ENCODE measurements at regions not wholly inside any gene's neighbourhood (a gene's known extent, or its start where the extent isn't known, plus 50 kb on each side); places are given as distances from the start of the nearest gene placed in this dataset.

GRCh38 chr2:37439131-37439642 is 94.8 kb downstream of the QPCT start:
- no peak for TF ChIP-seq EZH2phosphoT487 (IDR thresholded peaks at IDR 0.05; ENCODE audit: borderline replicate concordance, low read length)
- TF ChIP-seq EZH2 (IDR thresholded peaks at IDR 0.05; ENCODE audit: low read length, unreplicated experiment) = no peak
- TF ChIP-seq CTCF (conservative IDR thresholded peaks at IDR 0.05; ENCODE audit: low read depth, low read length) = no peak
- H2AFZ ChIP-seq (ENCODE audit: low read length) = no peak overlapping the region
- no peak overlapping the region for H3K9ac ChIP-seq (ENCODE audit: low read length)
- CTCF ChIA-PET = no interaction called here
- no peak overlapping the region for H3K4me3 ChIP-seq (ENCODE audit: low read length)
- H3K79me2 ChIP-seq (ENCODE audit: low read length) = no peaks in the 10 kb centered on the region
- H3K9me2 ChIP-seq (replicated peaks; ENCODE audit: low read length) = no peaks in the 10 kb centered on the region
- DNase-seq (no peak), ATAC-seq (no peak)
- no peaks in the 10 kb centered on the region for H3K9me3 ChIP-seq (ENCODE audit: low read length)
- BruUV-seq (replicated peaks) = no TSS peak
- H4K20me1 ChIP-seq (ENCODE audit: low read length) = no peaks in the 10 kb centered on the region
- H3K36me3 ChIP-seq (ENCODE audit: low read depth, low read length) = no peaks in the 10 kb centered on the region
- H3K27ac ChIP-seq (ENCODE audit: low read length) = no peak overlapping the region
- H3F3A ChIP-seq (ENCODE audit: low read length, unreplicated experiment) = no peaks in the 10 kb centered on the region
- no peak overlapping the region for H3K4me2 ChIP-seq (ENCODE audit: low read length)
- no peaks in the 10 kb centered on the region for H3K27me3 ChIP-seq (ENCODE audit: low read length)
- H3K4me1 ChIP-seq (ENCODE audit: insufficient read depth, low read length) = no peaks in the 10 kb centered on the region
- intact Hi-C loops (cut with micrococcal nuclease) = no loop called here
- POLR2A ChIA-PET (ENCODE audit: unreplicated experiment) = no interaction called here

GRCh38 chr2:37441055-37441454 is 96.6 kb downstream of the QPCT start:
- H3K9me3 ChIP-seq (ENCODE audit: low read length) = no peaks in the 10 kb centered on the region
- H3K27ac ChIP-seq (ENCODE audit: low read length) = no peak overlapping the region
- H3F3A ChIP-seq (ENCODE audit: low read length, unreplicated experiment) = no peaks in the 10 kb centered on the region
- H3K4me2 ChIP-seq (ENCODE audit: low read length) = no peak overlapping the region
- no peak overlapping the region for H2AFZ ChIP-seq (ENCODE audit: low read length)
- H3K36me3 ChIP-seq (ENCODE audit: low read depth, low read length) = no peaks in the 10 kb centered on the region
- no peak overlapping the region for H3K4me3 ChIP-seq (ENCODE audit: low read length)
- no TSS peak for BruUV-seq (replicated peaks)
- H3K4me1 ChIP-seq (ENCODE audit: insufficient read depth, low read length) = peaks cover 8% of the 10 kb centered on the region; the same call in 1 of the 2 replicates
- H3K9me2 ChIP-seq (replicated peaks; ENCODE audit: low read length) = no peaks in the 10 kb centered on the region
- DNase-seq (no peak), ATAC-seq (no peak)
- ChIA-PET POLR2A (ENCODE audit: unreplicated experiment) (no interaction called here), CTCF (no interaction called here)
- TF ChIP-seq EZH2phosphoT487 (IDR thresholded peaks at IDR 0.05; ENCODE audit: borderline replicate concordance, low read length) (no peak), CTCF (conservative IDR thresholded peaks at IDR 0.05; ENCODE audit: low read depth, low read length) (no peak), EZH2 (IDR thresholded peaks at IDR 0.05; ENCODE audit: low read length, unreplicated experiment) (no peak)
- no peaks in the 10 kb centered on the region for H3K79me2 ChIP-seq (ENCODE audit: low read length)
- no peaks in the 10 kb centered on the region for H4K20me1 ChIP-seq (ENCODE audit: low read length)
- no peak overlapping the region for H3K9ac ChIP-seq (ENCODE audit: low read length)
- intact Hi-C loops (cut with micrococcal nuclease) = no loop called here
- no peaks in the 10 kb centered on the region for H3K27me3 ChIP-seq (ENCODE audit: low read length)

- Histone ChIP-seq H4K20me1 (ENCODE audit: low read length) (no peaks in the 10 kb centered on the region), H3K4me2 (ENCODE audit: low read length) (no peak overlapping the region), H2AFZ (ENCODE audit: low read length) (no peak overlapping the region), H3K27ac (ENCODE audit: low read length) (no peak overlapping the region), H3K9me2 (replicated peaks; ENCODE audit: low read length) (no peaks in the 10 kb centered on the region), H3K4me1 (ENCODE audit: insufficient read depth, low read length) (peaks cover 15% of the 10 kb centered on the region), H3K9ac (ENCODE audit: low read length) (no peak overlapping the region), H3F3A (ENCODE audit: low read length, unreplicated experiment) (no peaks in the 10 kb centered on the region), H3K36me3 (ENCODE audit: low read depth, low read length) (no peaks in the 10 kb centered on the region), H3K4me3 (ENCODE audit: low read length) (no peak overlapping the region), H3K79me2 (ENCODE audit: low read length) (no peaks in the 10 kb centered on the region), H3K27me3 (ENCODE audit: low read length) (no peaks in the 10 kb centered on the region), H3K9me3 (ENCODE audit: low read length) (no peaks in the 10 kb centered on the region)
- TF ChIP-seq EZH2phosphoT487 (IDR thresholded peaks at IDR 0.05; ENCODE audit: borderline replicate concordance, low read length) (no peak), CTCF (conservative IDR thresholded peaks at IDR 0.05; ENCODE audit: low read depth, low read length) (no peak), EZH2 (IDR thresholded peaks at IDR 0.05; ENCODE audit: low read length, unreplicated experiment) (no peak)
- ChIA-PET CTCF (no interaction called here), POLR2A (ENCODE audit: unreplicated experiment) (no interaction called here)
- intact Hi-C loops (cut with micrococcal nuclease) = no loop called here
- no peak for DNase-seq
- no peak for ATAC-seq
- BruUV-seq (replicated peaks) = no TSS peak
Observed at GRCh38 chr2:37443082-37443481, 98.7 kb downstream of the QPCT start.
